Activated T-helper 9 cell treated with anti-CD3 and anti-CD28 coated beads, Interleukin-2, amount 50 U/mL, for 16 hours (primary cell): ENCODE measurements at regions not wholly inside any gene's neighbourhood (a gene's known extent, or its start where the extent isn't known, plus 50 kb on each side); places are given as distances from the start of the nearest gene placed in this dataset.

ENCODE experiments used
- DNase-seq: peaks from one replicate; pipeline ENCODE4 v3.0.0-alpha.2; 2020; ENCODE audit warnings: low read depth

- no peak for DNase-seq
These were observed 142.4 kb upstream of the SOX9 start for GRCh38 chr17:71978435-71978834.

- DNase-seq = no peak
These were observed 140.6 kb upstream of the SOX9 start for GRCh38 chr17:71980171-71980570.

GRCh38 chr17:71983828-71984227, 137.0 kb upstream of the SOX9 start:
- DNase-seq = no peak

- no peak for DNase-seq
These were observed 135.4 kb upstream of the SOX9 start for GRCh38 chr17:71985111-71986039.

- no peak for DNase-seq
These were observed 133.9 kb upstream of the SOX9 start for GRCh38 chr17:71986886-71987285.

GRCh38 chr17:71987634-71988033, 133.2 kb upstream of the SOX9 start:
- DNase-seq = no peak

- no peak for DNase-seq
These were observed 131.7 kb upstream of the SOX9 start for GRCh38 chr17:71989117-71989516.

- DNase-seq = no peak
These were observed 127.5 kb upstream of the SOX9 start for GRCh38 chr17:71993363-71993762.

GRCh38 chr17:71995590-71995989, 125.2 kb upstream of the SOX9 start:
- DNase-seq = no peak

GRCh38 chr17:72004011-72004427, 116.8 kb upstream of the SOX9 start:
- no peak for DNase-seq

- DNase-seq = no peak
These were observed 116.0 kb upstream of the SOX9 start for GRCh38 chr17:72004611-72005331.

- no peak for DNase-seq
These were observed 115.3 kb upstream of the SOX9 start for GRCh38 chr17:72005332-72006163.

GRCh38 chr17:72008236-72008876, 112.5 kb upstream of the SOX9 start:
- no peak for DNase-seq

- no peak for DNase-seq
These were observed 109.3 kb upstream of the SOX9 start for GRCh38 chr17:72011561-72011960.

- no peak for DNase-seq
These were observed 99.3 kb upstream of the SOX9 start for GRCh38 chr17:72021417-72022041.

- no peak for DNase-seq
These were observed 98.2 kb upstream of the SOX9 start for GRCh38 chr17:72022328-72023275.

- no peak for DNase-seq
These were observed 96.4 kb upstream of the SOX9 start for GRCh38 chr17:72024457-72024856.

- no peak for DNase-seq
These were observed 95.7 kb upstream of the SOX9 start for GRCh38 chr17:72025113-72025512.

- DNase-seq = no peak
These were observed 90.5 kb upstream of the SOX9 start for GRCh38 chr17:72030067-72030899.
